ENCODE measurements at regions not wholly inside any gene's neighbourhood (a gene's known extent, or its start where the extent isn't known, plus 50 kb on each side); places are given as distances from the start of the nearest gene placed in this dataset.

- no peak for TF ChIP-seq POLR2A (IDR thresholded peaks at IDR 0.05)
- TF ChIP-seq, protein P1, sequence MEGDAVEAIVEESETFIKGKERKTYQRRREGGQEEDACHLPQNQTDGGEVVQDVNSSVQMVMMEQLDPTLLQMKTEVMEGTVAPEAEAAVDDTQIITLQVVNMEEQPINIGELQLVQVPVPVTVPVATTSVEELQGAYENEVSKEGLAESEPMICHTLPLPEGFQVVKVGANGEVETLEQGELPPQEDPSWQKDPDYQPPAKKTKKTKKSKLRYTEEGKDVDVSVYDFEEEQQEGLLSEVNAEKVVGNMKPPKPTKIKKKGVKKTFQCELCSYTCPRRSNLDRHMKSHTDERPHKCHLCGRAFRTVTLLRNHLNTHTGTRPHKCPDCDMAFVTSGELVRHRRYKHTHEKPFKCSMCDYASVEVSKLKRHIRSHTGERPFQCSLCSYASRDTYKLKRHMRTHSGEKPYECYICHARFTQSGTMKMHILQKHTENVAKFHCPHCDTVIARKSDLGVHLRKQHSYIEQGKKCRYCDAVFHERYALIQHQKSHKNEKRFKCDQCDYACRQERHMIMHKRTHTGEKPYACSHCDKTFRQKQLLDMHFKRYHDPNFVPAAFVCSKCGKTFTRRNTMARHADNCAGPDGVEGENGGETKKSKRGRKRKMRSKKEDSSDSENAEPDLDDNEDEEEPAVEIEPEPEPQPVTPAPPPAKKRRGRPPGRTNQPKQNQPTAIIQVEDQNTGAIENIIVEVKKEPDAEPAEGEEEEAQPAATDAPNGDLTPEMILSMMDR (IDR thresholded peaks at IDR 0.05) = no peak
These were observed 150.9 kb downstream of the TPRA1 start for GRCh38 chr3:127439621-127440020.

Measured in uterus (tissue), 2 donors.